ENCODE measurements at regions not wholly inside any gene's neighbourhood (a gene's known extent, or its start where the extent isn't known, plus 50 kb on each side); places are given as distances from the start of the nearest gene placed in this dataset.

GRCh38 chr2:220001751-220002150 lies 374.3 kb downstream of the SLC4A3 start:
- TF ChIP-seq EZH2 (IDR thresholded peaks at IDR 0.05; ENCODE audit: borderline replicate concordance, low read length), result no peak
- TF ChIP-seq, protein P1, sequence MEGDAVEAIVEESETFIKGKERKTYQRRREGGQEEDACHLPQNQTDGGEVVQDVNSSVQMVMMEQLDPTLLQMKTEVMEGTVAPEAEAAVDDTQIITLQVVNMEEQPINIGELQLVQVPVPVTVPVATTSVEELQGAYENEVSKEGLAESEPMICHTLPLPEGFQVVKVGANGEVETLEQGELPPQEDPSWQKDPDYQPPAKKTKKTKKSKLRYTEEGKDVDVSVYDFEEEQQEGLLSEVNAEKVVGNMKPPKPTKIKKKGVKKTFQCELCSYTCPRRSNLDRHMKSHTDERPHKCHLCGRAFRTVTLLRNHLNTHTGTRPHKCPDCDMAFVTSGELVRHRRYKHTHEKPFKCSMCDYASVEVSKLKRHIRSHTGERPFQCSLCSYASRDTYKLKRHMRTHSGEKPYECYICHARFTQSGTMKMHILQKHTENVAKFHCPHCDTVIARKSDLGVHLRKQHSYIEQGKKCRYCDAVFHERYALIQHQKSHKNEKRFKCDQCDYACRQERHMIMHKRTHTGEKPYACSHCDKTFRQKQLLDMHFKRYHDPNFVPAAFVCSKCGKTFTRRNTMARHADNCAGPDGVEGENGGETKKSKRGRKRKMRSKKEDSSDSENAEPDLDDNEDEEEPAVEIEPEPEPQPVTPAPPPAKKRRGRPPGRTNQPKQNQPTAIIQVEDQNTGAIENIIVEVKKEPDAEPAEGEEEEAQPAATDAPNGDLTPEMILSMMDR (IDR thresholded peaks at IDR 0.05; ENCODE audit: low read length), result no peak

All from OCI-LY1 (cell line).